Esophagus squamous epithelium (tissue), 5 donors: ENCODE measurements at regions not wholly inside any gene's neighbourhood (a gene's known extent, or its start where the extent isn't known, plus 50 kb on each side); places are given as distances from the start of the nearest gene placed in this dataset.

Source experiments
- DNase-seq: peaks from one replicate; lab custom pipeline; 2025; lab: John Stamatoyannopoulos, UW
- H3K27ac ChIP-seq, 4 donors: fragments of 200-600 bp; sonication (generic); one replicate each; pipeline ENCODE4 v1.5.1; 2016 to 2019; ENCODE audit warnings: mild to moderate bottlenecking in 1 of 4
- H3K27me3 ChIP-seq, 4 donors: fragments of 200-600 bp; sonication (generic); 1 replicate in 3 of 4; 2 replicates in 1 of 4; pipeline versions ENCODE4 v1.5.1 to v1.6.0; 2017 to 2021; ENCODE audit warnings: antibody characterized with exemption in 1 of 4
- H3K36me3 ChIP-seq, 3 donors: fragments of 200-600 bp; sonication (generic); one replicate each; pipeline ENCODE4 v1.5.1; 2016 to 2019
- H3K4me1 ChIP-seq, 3 donors: fragments of 200-600 bp; sonication (generic); one replicate each; pipeline ENCODE4 v1.5.1; 2017 to 2019
- H3K4me3 ChIP-seq, 4 donors: fragments of 200-600 bp; sonication (generic); 1 replicate in 3 of 4; 2 replicates in 1 of 4; pipeline ENCODE4 v1.5.1; 2016 to 2019; ENCODE audit warnings: mild to moderate bottlenecking in 2 of 4, moderate library complexity in 1 of 4
- H3K9me3 ChIP-seq, 3 donors: fragments of 200-600 bp; sonication (generic); one replicate each; pipeline ENCODE4 v1.5.1; 2016 to 2019
- POLR2A ChIP-seq, 4 donors: fragments of 450-650 bp; IDR thresholded peaks; one replicate each; pipeline ENCODE4 v1.6.1; 2017; ENCODE audit warnings: antibody characterized with exemption in 4 of 4, mild to moderate bottlenecking in 4 of 4, moderate library complexity in 3 of 4
- WGBS, 2 donors: methylation state at CpG; one replicate each; pipeline ENCODE4 v1.1.5; 2018; 5-methylcytosine and 5-hydroxymethylcytosine counted together
- intact Hi-C: fragments of 100-400 bp; cut with DNase I; formaldehyde crosslinking; loops from one replicate; pipeline ENCODE4 v1.15.0; 2022
- TF ChIP-seq, protein P1 (sequence below), 6 experiments: fragments of 450-650 bp in 4 of 6; fragments of 200-600 bp in 2 of 6; sonication (generic) in 2 of 6; IDR thresholded peaks; one replicate each; pipeline ENCODE4 v1.5.1; 2016 to 2019; ENCODE audit warnings: antibody characterized with exemption in 6 of 6, mild to moderate bottlenecking in 4 of 6, moderate library complexity in 4 of 6
- donor health status: DM: yes; HTN: yes; CAD: no.

DNA sequence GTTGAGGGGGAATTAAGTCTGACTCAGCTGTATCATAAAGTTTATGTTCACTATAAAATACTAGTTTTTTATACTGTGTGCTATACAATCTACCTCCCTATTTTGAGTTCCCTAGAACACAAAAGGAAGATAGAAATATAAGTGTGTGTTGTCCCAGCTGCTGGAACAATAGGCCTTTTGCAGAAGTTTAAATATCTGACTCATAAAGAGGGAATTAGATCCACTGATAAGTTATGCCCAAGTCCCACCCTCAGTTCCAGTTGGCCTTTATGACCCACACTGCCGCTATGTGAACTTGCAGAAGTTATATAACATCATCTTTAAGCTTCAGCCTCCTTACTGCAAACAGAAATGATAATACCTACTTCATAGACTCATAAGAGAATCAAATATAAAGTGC is 88.5 kb upstream of the DAB2 start:
- no peak for DNase-seq
- 77 to 83% methylated on average over 1 of the region's 1 CpG for WGBS, 2 donors
- intact Hi-C loops: no loop called here
- Histone ChIP-seq H3K4me1 (no peaks in the 10 kb centered on the region), H3K27ac (no peak overlapping the region), H3K4me3 (no peak overlapping the region), H3K27me3 (no peaks in the 10 kb centered on the region), H3K9me3 (no peaks in the 10 kb centered on the region), H3K36me3 (no peaks in the 10 kb centered on the region)
- TF ChIP-seq, protein P1, sequence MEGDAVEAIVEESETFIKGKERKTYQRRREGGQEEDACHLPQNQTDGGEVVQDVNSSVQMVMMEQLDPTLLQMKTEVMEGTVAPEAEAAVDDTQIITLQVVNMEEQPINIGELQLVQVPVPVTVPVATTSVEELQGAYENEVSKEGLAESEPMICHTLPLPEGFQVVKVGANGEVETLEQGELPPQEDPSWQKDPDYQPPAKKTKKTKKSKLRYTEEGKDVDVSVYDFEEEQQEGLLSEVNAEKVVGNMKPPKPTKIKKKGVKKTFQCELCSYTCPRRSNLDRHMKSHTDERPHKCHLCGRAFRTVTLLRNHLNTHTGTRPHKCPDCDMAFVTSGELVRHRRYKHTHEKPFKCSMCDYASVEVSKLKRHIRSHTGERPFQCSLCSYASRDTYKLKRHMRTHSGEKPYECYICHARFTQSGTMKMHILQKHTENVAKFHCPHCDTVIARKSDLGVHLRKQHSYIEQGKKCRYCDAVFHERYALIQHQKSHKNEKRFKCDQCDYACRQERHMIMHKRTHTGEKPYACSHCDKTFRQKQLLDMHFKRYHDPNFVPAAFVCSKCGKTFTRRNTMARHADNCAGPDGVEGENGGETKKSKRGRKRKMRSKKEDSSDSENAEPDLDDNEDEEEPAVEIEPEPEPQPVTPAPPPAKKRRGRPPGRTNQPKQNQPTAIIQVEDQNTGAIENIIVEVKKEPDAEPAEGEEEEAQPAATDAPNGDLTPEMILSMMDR (IDR thresholded peaks at IDR 0.05): no peak
- no peak for TF ChIP-seq POLR2A (IDR thresholded peaks at IDR 0.05)

DNA sequence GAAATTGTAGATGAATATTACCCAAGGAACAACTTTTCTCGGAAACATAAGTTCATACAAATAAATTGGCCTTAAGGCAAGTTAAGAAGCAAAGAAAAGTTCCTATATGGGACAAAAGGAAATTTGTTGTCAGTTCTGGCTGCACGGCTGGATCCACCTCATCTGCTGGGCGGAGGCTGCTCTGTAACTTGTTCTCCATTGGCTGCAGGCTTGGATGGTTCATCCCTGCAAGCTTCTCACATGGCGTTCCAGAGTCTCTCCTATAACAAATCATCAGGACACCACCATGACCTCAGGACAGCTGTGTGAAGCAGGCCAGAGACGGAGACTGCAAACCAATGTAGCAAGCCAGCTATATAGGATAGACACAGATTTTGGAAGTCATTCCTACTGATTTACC is 81.4 kb upstream of the DAB2 start:
- DNase-seq: no peak
- TF ChIP-seq, protein P1 (IDR thresholded peaks at IDR 0.05): no peak
- TF ChIP-seq POLR2A (IDR thresholded peaks at IDR 0.05): no peak
- H3K9me3 ChIP-seq: no peaks in the 10 kb centered on the region
- WGBS, 2 donors: 68 to 88% methylated on average over 5 of the region's 5 CpGs
- H3K36me3 ChIP-seq: no peaks in the 10 kb centered on the region
- H3K4me1 ChIP-seq: peaks cover 0 to 16% (median 6%) of the 10 kb centered on the region in 3 donors
- H3K4me3 ChIP-seq: no peak overlapping the region
- intact Hi-C loops: no loop called here
- no peak overlapping the region for H3K27ac ChIP-seq
- no peaks in the 10 kb centered on the region for H3K27me3 ChIP-seq

DNA sequence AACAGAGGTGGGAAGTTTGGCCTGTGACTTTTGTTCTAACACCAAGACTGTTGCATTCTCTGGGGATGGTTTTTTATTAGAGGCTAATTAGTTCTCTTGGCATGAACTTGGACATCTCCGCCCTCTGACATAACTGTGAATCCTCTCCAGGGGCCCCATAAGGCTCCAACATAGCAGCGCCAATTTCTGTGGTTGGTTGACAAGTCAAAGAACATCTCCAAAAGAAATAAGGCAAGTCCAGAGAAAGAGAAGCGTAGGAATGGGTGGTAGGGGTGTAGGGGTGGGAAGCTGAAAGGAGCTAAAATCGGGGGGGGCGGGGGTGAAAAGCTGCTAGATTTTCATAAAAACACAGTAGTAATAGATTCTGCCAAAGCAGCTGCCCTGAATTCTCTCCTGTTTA is 81.0 kb upstream of the DAB2 start:
- peaks cover 0 to 18% (median 6%) of the 10 kb centered on the region in 3 donors for H3K4me1 ChIP-seq
- H3K27me3 ChIP-seq: no peaks in the 10 kb centered on the region
- H3K36me3 ChIP-seq: no peaks in the 10 kb centered on the region
- TF ChIP-seq, protein P1 (IDR thresholded peaks at IDR 0.05): no peak
- TF ChIP-seq POLR2A (IDR thresholded peaks at IDR 0.05): no peak
- H3K4me3 ChIP-seq: no peak overlapping the region
- H3K9me3 ChIP-seq: no peaks in the 10 kb centered on the region
- H3K27ac ChIP-seq: no peak overlapping the region
- DNase-seq: no peak
- intact Hi-C loops: no loop called here
- WGBS, 2 donors: 52 to 74% methylated on average over 5 of the region's 5 CpGs

DNA sequence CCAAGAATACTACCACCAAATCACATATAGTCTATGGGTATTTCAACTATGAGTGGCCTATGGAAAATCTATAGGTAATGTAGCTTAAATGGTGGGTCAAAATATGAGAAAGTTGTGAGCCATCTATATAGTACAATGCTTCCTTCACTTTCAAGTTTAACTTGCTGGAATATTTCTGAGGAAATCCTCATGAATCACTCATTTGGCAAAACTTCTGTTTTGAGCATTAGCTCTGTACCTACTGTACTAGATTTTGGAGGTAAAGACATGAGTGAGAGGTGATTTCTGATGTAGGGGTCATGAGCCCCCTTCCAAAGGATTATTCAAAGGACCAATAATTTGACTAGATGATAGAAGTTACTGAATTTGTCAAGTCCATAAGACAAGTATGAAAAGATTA is 80.6 kb upstream of the DAB2 start:
- Histone ChIP-seq H3K4me1 (peaks cover 0 to 18% (median 6%) of the 10 kb centered on the region in 3 donors), H3K27me3 (no peaks in the 10 kb centered on the region), H3K27ac (no peak overlapping the region), H3K36me3 (no peaks in the 10 kb centered on the region), H3K9me3 (no peaks in the 10 kb centered on the region), H3K4me3 (no peak overlapping the region)
- no peak for TF ChIP-seq POLR2A (IDR thresholded peaks at IDR 0.05)
- TF ChIP-seq, protein P1 (IDR thresholded peaks at IDR 0.05): no peak
- intact Hi-C loops: no loop called here
- DNase-seq: no peak

DNA sequence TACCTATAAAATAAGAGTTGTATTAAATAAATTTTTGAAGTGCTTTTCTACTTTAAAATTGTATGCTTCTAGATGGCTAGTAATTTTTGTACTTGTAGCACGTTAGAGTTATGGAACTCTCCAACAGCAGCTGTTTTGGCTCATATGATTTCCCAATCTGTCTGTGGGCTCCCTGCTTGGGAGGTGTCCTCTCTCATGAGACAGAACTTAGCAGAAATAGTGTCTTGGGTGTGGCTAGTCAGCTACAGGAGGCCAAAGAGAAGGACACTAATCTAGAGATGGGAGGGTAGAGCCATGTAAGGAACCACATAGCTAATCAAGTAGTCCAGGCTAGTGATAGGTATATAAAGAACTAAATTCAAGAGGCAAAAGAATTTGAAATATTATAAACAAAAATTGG is 78.4 kb upstream of the DAB2 start:
- intact Hi-C loops: no loop called here
- Histone ChIP-seq H3K27me3 (no peaks in the 10 kb centered on the region), H3K9me3 (no peaks in the 10 kb centered on the region), H3K4me3 (no peak overlapping the region), H3K36me3 (no peaks in the 10 kb centered on the region), H3K27ac (peak overlapping the region in 2 of 4 donors; percentile 45 to 56), H3K4me1 (peaks cover 0 to 18% (median 6%) of the 10 kb centered on the region in 3 donors)
- 45 to 58% methylated on average over 1 of the region's 1 CpG for WGBS, 2 donors
- no peak for DNase-seq
- TF ChIP-seq, protein P1 (IDR thresholded peaks at IDR 0.05): no peak
- TF ChIP-seq POLR2A (IDR thresholded peaks at IDR 0.05): no peak
